ENCODE measurements at regions not wholly inside any gene's neighbourhood (a gene's known extent, or its start where the extent isn't known, plus 50 kb on each side); places are given as distances from the start of the nearest gene placed in this dataset.
"Not testable (repeated sequence)": the region's sequence is repeated elsewhere in the genome, so short reads cannot be mapped to it uniquely, and the experiment has no call there.

- ATAC-seq (replicated peaks) (no peak), DNase-seq (no peak)
- H3K27me3 Mint-ChIP-seq: no peaks in the 10 kb centered on the region
- no peaks in the 10 kb centered on the region for H3K4me1 Mint-ChIP-seq
- H3K27ac Mint-ChIP-seq: no peak overlapping the region
- H3K4me3 Mint-ChIP-seq: no peak overlapping the region
- H3K36me3 Mint-ChIP-seq: no peaks in the 10 kb centered on the region
- H3K9me3 Mint-ChIP-seq: peaks cover 9 to 12% of the 10 kb centered on the region in 2 donors
These were observed 252.6 kb upstream of the COBL start for GRCh38 chr7:51569176-51569575.

DNA sequence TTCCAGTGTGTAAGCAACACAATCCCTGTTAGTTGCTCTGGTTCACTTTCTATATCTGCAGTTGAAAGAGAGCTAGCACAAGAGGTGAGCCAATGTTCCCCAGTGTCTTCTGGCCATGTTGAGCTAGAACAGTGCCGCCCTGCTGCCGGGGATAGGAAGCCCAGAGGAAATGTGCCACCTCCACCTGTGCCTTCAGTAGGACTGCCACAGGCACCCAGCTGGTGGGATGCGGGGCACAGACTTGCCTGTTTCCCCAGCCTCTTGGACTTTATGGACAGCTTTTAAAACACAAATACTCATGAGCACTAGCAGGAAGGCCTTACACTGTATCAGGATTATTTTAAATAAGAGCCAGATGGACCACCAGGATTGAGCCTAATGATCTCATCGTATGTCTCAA, 234.5 kb upstream of the COBL start:
- no peak overlapping the region for H3K4me3 Mint-ChIP-seq
- H3K9me3 Mint-ChIP-seq: peaks cover 15 to 19% of the 10 kb centered on the region in 2 donors
- H3K36me3 Mint-ChIP-seq: no peaks in the 10 kb centered on the region
- ATAC-seq (replicated peaks) (no peak), DNase-seq (no peak)
- H3K27me3 Mint-ChIP-seq: no peaks in the 10 kb centered on the region
- no peak overlapping the region for H3K27ac Mint-ChIP-seq
- H3K4me1 Mint-ChIP-seq: no peaks in the 10 kb centered on the region

DNA sequence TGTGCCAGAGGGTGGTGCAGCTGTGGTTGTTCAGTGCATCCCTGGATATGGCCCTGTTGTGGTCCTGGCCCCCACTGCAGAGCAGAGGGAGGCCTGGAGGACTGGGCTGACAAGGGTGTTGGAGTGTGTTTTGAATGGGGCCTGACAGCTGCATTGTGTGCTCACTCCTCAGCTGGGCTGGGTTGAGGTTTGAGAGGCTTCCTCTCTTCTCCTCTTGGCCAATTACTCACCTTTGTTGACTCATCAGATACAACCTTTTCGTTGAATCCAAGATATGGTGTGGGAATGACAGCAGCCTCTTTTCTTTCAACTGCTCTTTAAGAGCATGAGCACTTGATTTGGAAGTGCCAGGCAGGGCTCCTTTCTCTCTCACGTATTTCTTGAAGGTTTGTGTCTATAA, 228.5 kb upstream of the COBL start:
- no peak for DNase-seq
- Mint-ChIP-seq H3K27me3 (no peaks in the 10 kb centered on the region), H3K4me3 (no peak overlapping the region), H3K36me3 (no peaks in the 10 kb centered on the region), H3K4me1 (no peaks in the 10 kb centered on the region), H3K27ac (no peak overlapping the region), H3K9me3 (peaks cover 7% of the 10 kb centered on the region in 2 donors)
- no peak for ATAC-seq (replicated peaks)

DNA sequence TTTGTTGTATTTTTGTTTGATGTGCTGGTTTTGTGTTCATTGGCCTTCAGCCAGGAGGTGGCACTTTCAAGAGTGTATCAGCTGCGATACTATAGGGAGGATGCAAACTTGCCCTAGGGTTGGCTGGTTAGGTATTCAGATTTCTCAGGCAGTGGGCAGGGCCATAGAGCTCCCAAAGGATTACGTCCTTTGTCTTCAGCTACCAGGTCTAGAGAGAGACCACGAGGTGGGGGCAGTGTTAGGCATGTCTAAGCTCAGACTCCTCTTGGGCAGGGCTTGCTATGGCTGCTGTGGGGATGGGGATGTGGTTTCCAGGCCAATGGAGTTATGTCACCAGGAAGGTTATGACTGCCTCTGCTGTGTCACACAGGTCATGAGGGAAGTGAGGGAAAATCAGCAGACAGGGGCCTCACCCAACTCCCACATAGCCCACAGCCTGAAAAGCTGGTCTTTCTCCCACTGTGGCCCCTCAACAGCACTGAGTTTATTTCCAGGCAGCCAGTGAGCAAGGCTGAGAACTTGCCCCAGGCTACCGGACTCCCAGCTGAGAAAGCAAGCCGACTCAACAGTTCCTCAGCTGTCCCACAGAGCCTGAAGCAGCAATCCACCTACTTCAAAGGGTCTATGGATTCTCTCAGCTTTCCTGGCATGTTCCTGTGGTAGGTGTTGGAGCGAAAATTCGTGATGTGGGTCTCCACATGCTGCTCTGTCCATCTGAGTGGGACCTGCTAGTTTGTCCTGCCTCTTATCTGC, 227.4 kb upstream of the COBL start:
- no peak for ATAC-seq (replicated peaks)
- no peaks in the 10 kb centered on the region for H3K36me3 Mint-ChIP-seq
- no peak for DNase-seq

DNA sequence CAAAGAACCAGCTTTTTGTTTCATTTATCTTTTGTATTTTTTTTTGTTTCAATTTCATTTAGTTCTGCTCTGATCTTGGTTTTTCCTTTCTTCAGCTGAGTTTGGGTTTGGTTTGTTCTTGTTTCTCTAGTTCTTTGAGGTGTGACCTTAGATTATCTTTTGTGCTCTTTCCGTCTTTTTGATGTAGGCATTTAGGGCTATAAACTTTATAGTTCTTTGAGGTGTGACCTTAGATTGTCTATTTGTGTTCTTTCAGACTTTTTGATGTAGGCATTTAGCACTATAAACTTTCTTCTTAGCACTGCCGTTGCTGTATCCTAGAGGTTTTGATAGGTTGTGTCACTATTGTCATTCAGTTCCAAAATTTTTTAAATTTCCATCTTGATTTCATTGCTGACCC, 224.3 kb upstream of the COBL start:
- not testable (repeated sequence) for DNase-seq; H3K27me3 Mint-ChIP-seq; H3K9me3 Mint-ChIP-seq; H3K36me3 Mint-ChIP-seq; H3K27ac Mint-ChIP-seq; ATAC-seq (replicated peaks); H3K4me3 Mint-ChIP-seq; H3K4me1 Mint-ChIP-seq

More for the DNA sequence above, 227.4 kb upstream of the COBL start:
- H3K27ac Mint-ChIP-seq: no peak overlapping the region
- no peak overlapping the region for H3K4me3 Mint-ChIP-seq
- H3K4me1 Mint-ChIP-seq: no peaks in the 10 kb centered on the region
- no peaks in the 10 kb centered on the region for H3K27me3 Mint-ChIP-seq
- peaks cover 5% of the 10 kb centered on the region in 2 donors for H3K9me3 Mint-ChIP-seq

DNA sequence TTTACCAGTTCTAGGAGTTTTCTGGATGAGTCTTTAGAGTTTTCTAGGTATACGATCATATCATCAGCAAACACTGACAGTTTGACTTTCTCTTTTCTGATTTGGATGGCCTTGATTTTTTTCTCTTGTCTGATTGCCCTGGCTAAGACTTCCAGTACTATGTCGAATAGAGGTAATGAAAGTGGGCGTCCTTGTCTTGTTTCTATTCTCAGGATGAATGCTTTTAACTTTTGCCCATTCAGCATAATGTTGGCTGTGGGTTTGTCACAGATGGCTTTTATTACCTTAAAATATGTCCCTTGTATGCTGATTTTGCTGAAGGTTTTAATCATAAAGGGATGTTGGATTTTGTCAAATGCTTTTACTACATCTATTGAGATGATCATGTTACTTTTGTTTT, 223.2 kb upstream of the COBL start:
- Mint-ChIP-seq H3K36me3 (no peaks in the 10 kb centered on the region), H3K4me3 (no peak overlapping the region), H3K9me3 (peaks cover 17 to 18% of the 10 kb centered on the region in 2 donors), H3K27ac (no peak overlapping the region), H3K4me1 (no peaks in the 10 kb centered on the region), H3K27me3 (no peaks in the 10 kb centered on the region)
- no peak for ATAC-seq (replicated peaks)
- DNase-seq: no peak

- DNase-seq (no peak), ATAC-seq (replicated peaks) (no peak)
- Mint-ChIP-seq H3K4me1 (no peaks in the 10 kb centered on the region), H3K9me3 (peaks cover 0 to 6% of the 10 kb centered on the region in 2 donors), H3K27me3 (no peaks in the 10 kb centered on the region), H3K4me3 (no peak overlapping the region), H3K27ac (no peak overlapping the region), H3K36me3 (no peaks in the 10 kb centered on the region)
These were observed 211.6 kb upstream of the COBL start for GRCh38 chr7:51528172-51528571.

- Mint-ChIP-seq H3K27me3 (no peaks in the 10 kb centered on the region), H3K36me3 (no peaks in the 10 kb centered on the region), H3K9me3 (peaks cover 0 to 1% of the 10 kb centered on the region in 2 donors), H3K4me1 (no peaks in the 10 kb centered on the region), H3K27ac (no peak overlapping the region), H3K4me3 (no peak overlapping the region)
- ATAC-seq (replicated peaks) (no peak), DNase-seq (no peak)
These were observed 205.2 kb upstream of the COBL start for GRCh38 chr7:51521694-51522312.

- Mint-ChIP-seq H3K4me3 (no peak overlapping the region), H3K27ac (no peak overlapping the region), H3K9me3 (peaks cover 0 to 1% of the 10 kb centered on the region in 2 donors), H3K4me1 (no peaks in the 10 kb centered on the region), H3K27me3 (no peaks in the 10 kb centered on the region), H3K36me3 (no peaks in the 10 kb centered on the region)
- no peak for ATAC-seq (replicated peaks)
- DNase-seq: no peak
These were observed 204.4 kb upstream of the COBL start for GRCh38 chr7:51521054-51521453.

DNA sequence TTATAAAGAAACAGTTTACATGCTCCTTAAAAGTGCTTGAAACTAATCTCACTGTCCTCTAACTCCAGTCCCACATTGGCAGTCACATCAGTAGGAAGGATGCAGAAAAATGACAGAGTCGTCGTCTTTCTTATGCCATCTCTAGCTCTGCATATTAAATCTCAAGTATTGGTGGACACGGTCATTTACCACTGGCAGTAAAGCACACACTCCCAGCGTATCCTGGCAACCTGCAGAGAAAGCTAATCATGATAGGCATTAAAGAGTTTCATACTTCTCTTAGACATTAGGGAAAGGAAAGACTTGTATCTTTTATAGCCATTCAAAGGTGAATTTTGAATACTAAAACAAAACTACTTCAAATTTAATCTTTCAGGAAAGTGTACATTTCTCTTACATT, 202.0 kb upstream of the COBL start:
- Mint-ChIP-seq H3K36me3 (no peaks in the 10 kb centered on the region), H3K27me3 (no peaks in the 10 kb centered on the region), H3K27ac (no peak overlapping the region), H3K4me1 (no peaks in the 10 kb centered on the region), H3K4me3 (no peak overlapping the region), H3K9me3 (peaks cover 0 to 1% of the 10 kb centered on the region in 2 donors)
- no peak for DNase-seq
- ATAC-seq (replicated peaks): no peak

DNA sequence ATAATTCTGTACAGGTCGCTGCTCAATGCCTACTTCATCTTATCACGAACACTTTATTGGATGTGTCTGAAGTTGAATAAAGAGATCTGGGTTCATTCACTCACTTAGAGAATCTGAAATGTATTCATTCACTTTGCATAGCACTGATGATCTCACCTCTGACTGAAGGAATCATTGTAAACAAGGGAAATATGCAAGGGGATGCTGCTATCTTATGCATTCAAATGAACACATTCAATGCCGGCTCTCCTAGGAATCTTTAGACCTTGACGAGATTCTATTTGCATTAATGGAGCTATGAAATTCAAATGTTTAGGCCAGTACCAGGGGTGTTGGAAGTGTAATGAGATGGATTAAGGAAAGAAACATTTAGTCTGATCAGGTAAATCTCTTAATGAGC, 200.6 kb upstream of the COBL start:
- Mint-ChIP-seq H3K27me3 (no peaks in the 10 kb centered on the region), H3K27ac (no peak overlapping the region), H3K36me3 (no peaks in the 10 kb centered on the region), H3K9me3 (peaks cover 0 to 1% of the 10 kb centered on the region in 2 donors), H3K4me1 (no peaks in the 10 kb centered on the region), H3K4me3 (no peak overlapping the region)
- no peak for ATAC-seq (replicated peaks)
- DNase-seq: no peak

DNA sequence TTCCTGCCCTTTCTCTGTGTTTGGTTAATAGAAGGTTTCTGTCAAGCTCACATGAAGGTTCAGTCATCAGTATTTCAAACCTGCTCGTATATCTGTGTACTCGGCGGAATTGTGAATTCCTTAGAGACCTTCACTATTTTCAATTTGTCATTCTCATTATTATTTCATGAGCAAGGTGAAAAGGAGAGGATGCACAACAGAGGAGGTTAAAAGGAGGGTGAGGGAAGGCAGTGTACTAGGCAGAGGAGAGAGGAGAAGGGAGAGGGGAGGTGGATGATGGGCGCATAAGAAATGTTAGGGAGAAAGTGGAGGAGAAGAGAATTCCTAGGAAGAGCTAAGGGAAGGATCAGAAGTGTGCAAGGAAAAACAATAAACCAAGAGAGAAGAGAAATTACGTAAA, 185.0 kb upstream of the COBL start:
- no peak overlapping the region for H3K4me3 Mint-ChIP-seq
- ATAC-seq (replicated peaks) (no peak), DNase-seq (no peak)
- H3K36me3 Mint-ChIP-seq: no peaks in the 10 kb centered on the region
- H3K9me3 Mint-ChIP-seq: peaks cover 4 to 8% of the 10 kb centered on the region in 2 donors
- H3K4me1 Mint-ChIP-seq: no peaks in the 10 kb centered on the region
- H3K27ac Mint-ChIP-seq: no peak overlapping the region
- H3K27me3 Mint-ChIP-seq: no peaks in the 10 kb centered on the region

DNA sequence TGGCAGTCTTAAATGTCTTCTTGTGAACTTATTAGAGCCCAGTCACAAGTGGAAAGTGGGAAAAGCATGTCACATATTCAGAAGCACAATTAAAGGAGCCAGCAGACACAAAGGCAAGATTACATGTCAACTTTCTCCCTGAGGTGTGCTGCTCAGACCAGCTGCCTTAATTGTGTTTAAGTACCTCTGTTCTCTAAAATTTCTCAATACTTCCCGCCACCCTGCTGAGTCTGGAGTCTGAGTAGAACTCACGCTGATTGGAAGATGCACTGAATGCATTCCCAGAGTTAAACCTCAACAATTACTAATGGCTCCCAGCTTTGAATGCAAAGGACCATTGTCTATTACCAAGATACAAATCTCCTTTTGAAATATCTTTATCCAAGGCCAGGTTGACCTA, 166.4 kb upstream of the COBL start:
- H3K4me3 Mint-ChIP-seq: no peak overlapping the region
- H3K4me1 Mint-ChIP-seq: no peaks in the 10 kb centered on the region
- H3K27me3 Mint-ChIP-seq: no peaks in the 10 kb centered on the region
- DNase-seq: no peak
- no peak overlapping the region for H3K27ac Mint-ChIP-seq
- H3K9me3 Mint-ChIP-seq: peaks cover 3 to 5% of the 10 kb centered on the region in 2 donors
- ATAC-seq (replicated peaks): no peak
- no peaks in the 10 kb centered on the region for H3K36me3 Mint-ChIP-seq

- DNase-seq: no peak
- Mint-ChIP-seq H3K4me3 (no peak overlapping the region), H3K27me3 (no peaks in the 10 kb centered on the region), H3K36me3 (no peaks in the 10 kb centered on the region), H3K9me3 (peaks cover 1 to 5% of the 10 kb centered on the region in 2 donors), H3K27ac (no peak overlapping the region), H3K4me1 (no peaks in the 10 kb centered on the region)
- no peak for ATAC-seq (replicated peaks)
These were observed 164.8 kb upstream of the COBL start for GRCh38 chr7:51481421-51481820.

DNA sequence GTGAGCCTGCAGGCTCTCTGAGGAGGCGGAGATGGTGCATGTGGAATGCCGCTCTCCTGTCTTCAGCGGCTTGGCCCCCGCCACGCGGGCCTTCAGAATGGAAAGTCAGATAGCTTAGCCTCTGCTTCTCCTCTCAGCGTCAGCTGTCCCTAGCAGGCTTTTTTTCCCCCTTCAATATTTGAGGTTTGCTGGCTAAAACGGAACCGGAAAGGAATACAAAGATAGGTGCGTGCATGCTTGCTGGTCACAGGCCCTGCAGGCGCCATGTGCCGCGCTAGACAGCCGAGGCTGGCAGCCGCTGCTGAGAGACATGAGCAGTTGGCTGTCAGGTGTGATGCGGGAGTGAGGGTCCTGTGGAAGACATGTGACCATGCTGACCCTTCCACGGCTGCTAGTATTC, 161.2 kb upstream of the COBL start:
- peaks cover 0 to 1% of the 10 kb centered on the region in 2 donors for H3K9me3 Mint-ChIP-seq
- no peak overlapping the region for H3K4me3 Mint-ChIP-seq
- no peaks in the 10 kb centered on the region for H3K36me3 Mint-ChIP-seq
- ATAC-seq (replicated peaks) (no peak), DNase-seq (no peak)
- H3K27ac Mint-ChIP-seq: no peak overlapping the region
- no peaks in the 10 kb centered on the region for H3K4me1 Mint-ChIP-seq
- H3K27me3 Mint-ChIP-seq: peaks cover under 1 to 1% of the 10 kb centered on the region in 2 donors
